HG02885 (cell line): ENCODE measurements at regions not wholly inside any gene's neighbourhood (a gene's known extent, or its start where the extent isn't known, plus 50 kb on each side); places are given as distances from the start of the nearest gene placed in this dataset.

ENCODE experiments used
- ATAC-seq: cut with Tn5 transposase; IDR thresholded peaks from one replicate; pipeline ENCODE4 v1.9.1; 2021; ENCODE audit warnings: mild to moderate bottlenecking; ENCODE audit not compliant: unreplicated experiment, poor library complexity

DNA sequence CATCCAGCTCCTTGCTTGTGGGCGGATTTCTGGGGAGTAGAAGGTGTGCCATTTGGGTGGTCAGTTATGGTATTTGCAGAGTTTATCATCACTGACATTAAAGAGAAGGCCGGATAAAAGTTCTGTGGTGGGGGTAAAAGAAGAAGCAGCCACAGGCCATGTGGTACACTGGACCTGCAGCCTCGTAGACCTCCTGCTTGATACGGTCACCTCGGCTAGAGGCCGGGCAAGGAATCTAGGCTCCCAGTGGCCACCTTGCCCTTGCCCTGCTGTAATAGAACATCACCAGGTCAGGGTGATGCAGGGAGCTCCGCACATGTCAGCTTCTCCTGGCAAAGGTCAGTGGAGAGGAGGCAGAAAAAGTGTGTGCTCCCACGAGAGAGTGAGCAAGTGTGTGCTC is 376.1 kb upstream of the IRX4 start:
- ATAC-seq = no peak

DNA sequence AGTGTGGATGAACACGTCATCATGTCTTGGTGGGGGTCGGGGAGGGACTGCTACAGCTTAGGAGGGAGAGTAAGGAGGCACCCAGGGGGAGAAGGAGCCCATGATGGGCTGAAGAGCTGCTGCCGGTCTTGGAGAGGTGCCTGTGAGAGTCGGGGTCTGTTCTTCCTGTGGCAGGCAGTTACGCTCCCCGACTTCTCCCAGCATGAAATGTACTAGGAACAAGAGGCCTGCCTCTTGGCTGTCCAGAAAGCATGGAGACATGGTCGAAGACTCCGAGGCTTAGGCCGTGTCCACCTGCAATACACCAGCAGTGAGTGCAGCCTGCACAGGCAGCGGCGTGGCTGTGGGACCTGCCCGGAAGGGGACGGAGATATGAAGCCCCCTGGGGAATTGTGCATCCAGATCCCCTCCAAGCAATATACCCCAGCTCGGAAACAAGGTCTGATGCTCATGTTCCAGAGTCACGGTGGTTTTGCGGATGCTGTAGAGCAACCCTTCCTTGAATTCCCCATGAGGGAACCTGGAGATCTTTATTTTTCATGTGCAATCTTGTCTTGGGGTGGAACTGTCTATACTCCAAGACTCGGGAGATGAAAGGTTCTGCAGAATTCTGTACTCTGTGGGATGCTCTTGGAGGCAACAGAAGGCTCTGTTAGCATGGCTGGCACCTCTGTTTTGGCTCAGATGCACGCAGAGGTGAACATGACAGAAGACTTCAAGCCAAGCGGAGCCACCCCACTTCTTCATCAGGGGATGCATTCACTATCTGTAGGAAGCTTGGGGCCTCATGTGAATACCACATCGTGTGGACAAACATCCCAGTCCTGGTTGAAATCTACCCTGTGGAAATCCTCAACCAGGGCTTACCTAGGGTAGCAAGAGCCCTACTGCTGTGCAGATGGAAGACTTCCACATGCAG is 374.9 kb upstream of the IRX4 start:
- no peak for ATAC-seq

DNA sequence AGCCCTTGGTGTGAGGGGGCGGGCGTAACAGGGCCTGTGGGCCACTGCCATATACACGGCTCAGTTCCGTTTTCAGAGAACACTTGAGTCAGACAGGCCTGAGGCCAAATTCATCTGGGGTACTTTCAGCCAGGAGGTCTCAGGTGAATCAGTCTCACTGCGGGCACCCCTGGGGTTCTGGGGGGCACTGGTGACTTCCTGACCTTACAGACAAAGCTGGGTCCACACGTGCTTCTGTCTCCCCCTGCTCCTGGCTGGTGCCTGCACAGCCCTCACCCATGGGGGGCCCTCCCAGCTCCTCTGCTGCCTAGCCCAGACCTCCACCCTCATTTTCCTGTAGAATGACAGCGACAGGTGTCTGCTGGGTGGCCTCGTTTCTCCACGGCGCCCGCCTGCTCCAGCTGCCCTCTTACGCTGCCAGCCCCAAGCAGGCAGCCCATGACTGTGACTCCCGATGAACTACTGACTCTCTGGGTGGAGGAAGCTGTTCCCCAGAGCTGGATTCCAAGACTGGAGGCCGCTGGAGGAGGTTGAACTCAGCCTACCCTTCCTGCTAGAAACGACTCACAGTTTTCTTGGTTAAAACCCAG is 374.1 kb upstream of the IRX4 start:
- no peak for ATAC-seq

DNA sequence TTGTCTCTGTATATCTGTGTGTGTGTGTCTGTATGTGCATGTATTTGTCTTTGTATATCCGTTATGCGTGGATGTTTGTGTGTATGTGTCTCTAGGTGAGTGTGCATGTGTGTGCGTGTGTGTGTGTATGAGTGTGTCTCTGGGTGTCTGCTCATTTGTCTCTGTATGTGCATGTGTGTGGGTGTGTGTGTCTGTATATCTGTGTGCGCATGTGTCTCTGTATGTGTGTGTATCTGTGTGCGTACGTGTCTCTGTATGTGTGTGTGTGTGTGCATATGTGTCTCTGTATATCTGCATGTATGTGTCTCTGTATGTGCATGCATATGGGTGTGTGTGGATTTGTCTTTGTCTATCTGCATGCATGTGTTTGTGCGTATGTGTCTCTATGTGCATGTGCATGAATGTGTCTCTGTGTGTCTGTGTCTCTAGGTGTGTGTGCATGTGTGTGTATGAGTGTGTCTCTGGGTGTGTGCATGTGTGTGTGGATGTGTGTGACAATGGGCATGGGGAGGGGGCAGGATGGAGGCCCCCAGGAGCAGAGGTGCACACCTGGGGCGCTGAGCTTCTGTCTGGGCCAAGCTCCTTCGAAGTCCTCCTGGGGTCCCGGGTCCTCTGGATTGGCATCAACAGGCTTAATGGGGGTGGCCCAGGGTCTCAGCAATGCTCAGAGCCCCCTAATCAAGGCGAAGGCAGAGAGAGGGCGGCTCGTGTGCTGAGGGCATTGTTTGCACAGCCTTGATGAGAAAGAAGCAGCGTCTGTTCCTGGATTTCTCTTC is 373.4 kb upstream of the IRX4 start:
- no peak for ATAC-seq

DNA sequence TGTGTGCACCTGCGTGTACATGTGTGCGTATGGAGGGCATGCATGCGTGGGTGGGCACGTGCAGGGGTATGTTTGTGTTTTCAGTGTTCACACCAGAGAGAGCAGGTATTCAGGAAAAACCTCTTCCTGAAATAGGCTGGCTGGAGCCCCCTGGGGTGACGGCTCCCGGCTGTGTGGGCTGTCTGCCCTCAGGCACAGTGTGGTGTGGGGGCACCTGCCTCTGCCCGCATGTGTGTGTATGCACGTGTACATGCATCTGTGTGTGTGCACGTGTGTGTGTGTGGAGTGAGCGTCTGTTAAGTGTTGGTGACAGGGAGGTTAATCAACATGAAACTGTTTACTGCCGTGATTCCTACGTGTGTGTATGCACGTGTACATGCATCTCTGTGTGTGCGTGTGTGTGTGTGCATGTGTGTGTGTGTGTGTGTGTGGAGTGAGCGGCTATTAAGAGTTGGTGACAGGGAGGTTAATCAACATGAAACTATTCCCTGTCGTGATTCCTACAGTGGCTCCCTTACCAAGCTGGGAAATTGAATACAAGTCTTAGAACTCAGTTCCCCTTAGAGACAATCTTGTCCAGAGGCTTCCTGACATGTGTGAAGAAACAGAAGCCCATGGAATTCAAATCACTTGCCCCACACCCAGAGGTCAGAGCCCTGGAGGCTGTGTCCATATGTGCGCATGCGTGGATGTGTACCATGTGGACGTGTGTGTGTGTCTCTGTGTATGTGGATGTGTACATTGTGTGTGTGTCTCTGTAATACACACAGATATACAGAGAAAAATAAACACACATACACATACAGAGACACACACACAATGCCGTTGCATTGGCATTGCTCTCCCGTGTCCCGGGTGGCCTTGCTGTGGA is 372.4 kb upstream of the IRX4 start:
- ATAC-seq = no peak

DNA sequence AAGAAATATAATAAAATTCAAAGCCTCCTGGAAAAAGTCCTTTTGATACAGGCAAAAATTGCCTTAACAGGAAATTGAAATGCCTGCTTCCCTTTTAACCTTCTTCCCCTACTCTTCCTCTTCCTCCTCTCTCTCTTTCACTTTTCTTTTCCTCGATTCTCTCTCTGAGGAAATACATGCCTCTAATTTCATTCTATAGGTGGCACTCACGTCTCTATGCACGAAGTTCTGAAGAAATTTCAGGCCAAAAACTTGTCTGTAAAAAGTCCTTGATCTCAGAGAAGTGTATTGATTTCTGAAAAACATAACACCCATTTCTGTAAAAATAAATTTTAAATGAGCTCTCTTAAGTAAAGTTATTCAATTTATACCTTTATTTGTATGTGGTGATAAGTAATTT is 371.7 kb upstream of the IRX4 start:
- ATAC-seq = no peak

DNA sequence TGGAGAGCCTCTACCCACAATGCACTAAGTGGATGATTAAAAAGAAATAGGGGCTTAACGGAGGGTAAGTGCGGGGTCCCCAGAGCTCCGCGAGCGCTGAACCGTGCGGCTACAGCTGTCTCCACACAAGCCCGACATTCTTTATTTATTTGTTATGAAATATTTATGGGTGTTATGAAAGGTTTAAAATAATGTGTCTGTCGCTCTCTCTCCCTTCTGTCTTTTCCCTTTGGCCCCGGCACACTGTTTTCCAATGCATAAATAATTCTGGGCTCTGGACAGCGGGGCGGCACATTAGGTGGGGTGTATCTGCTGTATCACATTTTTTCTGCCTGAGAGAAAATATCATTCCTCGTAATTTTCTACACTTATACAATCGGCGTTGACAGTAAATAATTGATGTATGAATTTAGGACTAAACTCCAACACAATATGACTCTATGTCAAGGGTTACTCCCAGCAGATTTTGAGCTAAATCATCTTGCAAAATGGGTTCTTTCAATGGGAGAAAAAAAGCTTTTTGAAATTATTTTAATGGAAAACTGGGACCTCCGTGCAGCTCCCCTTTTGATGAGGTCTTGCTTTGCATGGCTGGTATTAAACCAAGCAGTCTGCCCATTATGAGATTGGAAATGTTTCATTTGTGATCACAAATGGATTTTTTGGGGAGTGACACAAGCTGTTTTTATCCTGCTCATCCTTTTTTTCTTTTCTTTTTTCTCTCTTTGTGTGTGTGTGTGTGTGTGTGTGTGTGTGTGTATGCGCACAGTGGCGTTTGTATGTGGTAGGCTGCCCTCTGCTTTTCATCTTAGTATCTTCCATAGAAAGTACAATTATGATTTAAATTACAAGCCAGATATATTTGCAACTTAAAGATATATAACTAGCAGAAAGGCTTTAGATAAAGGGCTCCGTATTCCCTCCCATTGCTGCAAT is 370.6 kb upstream of the IRX4 start:
- ATAC-seq = no peak

DNA sequence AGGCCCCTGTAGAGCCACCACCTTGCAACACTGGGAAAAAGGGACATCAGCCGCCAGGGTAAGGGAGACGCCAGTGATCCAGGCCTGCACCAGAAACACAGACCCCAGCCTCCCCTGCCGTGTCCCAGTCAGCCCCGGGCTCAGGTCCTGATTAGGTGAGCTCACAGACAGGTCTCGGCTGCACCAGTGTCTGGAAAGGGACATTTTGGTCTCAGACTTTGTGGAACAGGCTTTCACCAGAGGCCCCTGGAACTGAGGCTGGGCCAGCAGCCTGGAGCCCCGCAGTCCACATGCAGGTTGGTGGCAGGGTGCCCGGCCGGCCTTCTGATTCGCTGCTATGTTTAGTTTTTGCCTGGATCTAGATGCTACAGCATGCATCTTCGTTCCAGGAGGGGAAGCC is 369.0 kb upstream of the IRX4 start:
- ATAC-seq = no peak

DNA sequence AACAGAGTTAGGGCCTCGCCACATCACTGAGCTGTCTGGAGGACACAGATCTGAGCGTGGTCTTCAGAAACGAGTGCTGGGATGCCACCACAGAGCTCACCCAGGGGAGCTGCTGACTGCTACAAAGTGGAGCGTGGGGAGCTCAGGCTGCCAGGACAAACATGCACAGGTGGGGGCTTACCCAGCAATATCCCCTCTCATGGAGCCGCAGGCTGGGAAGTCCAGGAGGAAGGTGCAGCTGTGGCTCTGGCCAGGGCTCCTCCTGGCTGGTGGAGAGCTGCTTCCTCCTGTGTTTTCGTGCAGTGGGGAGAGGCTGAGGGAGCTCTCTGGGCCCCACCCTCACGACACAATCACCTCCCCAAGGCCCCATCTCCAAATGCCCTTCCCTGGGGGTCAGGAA is 368.6 kb upstream of the IRX4 start:
- ATAC-seq = no peak

DNA sequence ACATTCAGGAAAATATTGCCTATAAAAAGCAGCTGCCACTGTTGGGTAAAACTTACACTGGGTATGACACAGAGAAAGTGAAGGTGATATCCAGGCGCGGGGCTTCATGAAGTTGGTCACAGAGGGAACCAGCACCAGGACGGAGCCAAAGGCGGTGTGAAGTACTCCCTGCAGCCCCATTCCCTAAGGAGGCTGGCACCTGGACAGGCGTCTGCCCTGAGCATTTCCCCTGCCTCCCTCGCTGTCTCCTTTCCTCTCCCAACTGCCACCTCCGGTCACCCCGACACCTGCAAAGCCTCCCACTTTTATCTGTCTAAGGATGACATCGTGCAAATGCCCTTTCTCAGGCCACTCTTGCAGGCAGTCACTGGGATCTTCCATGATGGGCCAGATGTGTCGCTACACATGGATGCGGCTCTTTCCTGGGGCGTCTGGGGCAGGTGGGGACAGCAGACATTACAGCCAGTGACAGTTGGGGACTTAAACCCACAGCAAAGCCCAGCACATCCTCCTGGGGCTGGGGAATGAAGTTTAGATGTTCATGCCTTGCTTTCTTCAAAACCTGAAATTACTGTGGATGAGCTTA is 367.7 kb upstream of the IRX4 start:
- ATAC-seq = no peak

DNA sequence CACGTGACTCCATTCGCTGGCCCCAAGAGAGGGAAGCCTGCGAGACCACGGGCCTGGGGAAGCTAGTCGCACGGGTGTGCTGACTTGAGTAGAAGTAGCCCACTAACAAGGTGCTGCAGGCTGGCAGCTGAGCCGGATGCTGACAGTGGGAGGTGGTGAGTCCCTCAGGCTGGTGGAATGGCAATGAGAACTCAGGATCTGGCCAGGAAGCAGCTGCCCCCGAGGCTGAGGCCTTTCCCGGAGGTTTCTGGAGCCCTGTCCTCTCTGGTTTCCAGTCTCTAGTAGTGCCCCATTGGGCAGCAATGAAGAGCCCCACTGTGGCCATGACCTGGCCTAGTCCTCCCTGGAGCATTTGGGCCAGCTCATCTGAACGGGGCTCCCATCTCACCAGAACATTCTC is 366.7 kb upstream of the IRX4 start:
- no peak for ATAC-seq

DNA sequence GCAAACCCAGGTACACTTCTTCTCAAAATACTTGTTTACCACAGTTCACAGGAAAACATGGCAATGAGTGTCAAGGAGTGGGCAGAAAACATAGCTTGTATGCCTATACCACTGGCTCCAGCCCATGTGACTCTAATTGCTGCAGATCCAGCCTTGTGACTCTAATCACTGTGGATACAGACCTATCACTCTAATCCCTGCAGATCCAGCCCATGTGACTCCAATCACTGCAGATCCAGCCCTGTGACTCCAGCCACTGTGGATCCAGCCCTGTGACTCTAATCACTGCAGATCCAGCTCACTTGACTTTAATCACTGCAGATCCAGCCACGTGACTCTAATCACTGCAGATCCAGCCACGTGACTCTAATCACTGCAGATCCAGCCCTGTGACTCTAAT is 366.3 kb upstream of the IRX4 start:
- no peak for ATAC-seq

DNA sequence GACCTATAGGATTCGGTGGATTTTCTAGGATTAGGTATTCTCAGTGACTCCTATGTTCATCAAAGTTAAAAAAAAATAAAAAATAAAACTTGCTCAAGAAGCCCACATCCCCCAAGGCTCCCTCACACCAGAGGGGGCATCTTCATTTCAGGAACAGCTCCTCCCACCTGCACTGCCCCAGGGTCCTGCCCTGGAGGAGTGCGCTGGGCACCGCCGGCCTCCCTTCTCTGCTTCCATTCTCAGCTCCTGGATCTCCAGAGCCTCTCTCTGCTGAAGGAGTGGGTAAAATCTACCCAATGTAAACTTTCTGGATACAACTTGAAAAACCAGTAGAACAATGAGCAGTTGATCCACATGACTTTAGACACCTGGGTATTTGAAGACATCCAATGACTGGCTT is 359.8 kb upstream of the IRX4 start:
- no peak for ATAC-seq

DNA sequence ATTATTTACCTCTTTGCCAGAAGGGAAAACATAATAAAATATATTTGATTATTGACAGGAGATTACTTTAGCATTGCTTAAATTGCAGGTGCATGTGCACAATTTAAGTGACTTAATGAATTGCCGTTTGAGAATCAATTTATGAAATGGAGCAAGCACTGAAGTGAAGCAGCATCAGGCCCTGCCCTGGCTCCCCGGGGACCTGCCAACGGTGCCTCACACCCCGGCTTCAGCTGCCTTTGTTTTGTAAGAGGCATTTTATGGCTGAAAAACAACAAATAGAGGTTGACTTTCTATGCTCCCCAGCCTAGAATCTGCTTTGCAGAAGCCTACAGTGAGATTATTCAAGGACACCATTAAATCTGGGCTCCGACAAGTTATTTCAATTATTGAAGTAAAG is 359.1 kb upstream of the IRX4 start:
- no peak for ATAC-seq

DNA sequence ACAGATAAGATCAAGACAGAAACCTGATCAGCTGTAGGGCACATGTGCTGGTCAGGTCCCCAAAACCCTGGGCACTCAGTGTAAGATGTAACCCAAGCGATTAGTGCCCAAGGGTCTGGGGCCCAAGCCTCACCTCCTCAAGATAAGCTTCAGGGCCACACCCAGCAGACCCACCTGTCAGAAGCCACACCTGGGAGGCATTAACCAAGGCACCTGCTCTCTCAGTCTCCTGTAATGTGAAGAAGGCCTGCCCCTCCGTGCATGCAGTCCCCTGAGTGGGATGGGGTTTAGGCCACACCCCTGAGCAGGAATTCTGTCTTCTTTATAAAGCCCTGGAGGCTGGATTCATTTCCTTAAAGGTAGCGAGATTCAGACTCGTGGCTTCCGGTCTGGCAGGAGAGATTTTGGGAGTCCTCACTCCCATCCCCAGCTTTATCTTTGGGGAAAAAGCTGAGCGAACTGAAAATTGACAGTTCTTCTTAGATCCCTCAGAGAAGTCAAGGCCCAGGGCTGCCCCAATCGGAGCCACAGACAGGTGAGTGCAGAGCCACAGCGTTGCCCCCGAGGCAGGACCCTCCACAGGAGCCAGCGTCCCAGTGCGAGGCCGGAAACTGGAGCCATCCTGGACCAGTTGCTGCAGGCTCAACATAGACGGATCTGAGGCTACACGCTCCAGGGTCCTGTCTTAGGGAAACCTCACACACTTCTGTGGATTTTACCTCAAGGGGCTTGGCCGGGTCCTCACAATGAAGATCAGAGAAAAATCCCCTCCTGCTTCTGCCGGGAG is 357.6 kb upstream of the IRX4 start:
- ATAC-seq = no peak

DNA sequence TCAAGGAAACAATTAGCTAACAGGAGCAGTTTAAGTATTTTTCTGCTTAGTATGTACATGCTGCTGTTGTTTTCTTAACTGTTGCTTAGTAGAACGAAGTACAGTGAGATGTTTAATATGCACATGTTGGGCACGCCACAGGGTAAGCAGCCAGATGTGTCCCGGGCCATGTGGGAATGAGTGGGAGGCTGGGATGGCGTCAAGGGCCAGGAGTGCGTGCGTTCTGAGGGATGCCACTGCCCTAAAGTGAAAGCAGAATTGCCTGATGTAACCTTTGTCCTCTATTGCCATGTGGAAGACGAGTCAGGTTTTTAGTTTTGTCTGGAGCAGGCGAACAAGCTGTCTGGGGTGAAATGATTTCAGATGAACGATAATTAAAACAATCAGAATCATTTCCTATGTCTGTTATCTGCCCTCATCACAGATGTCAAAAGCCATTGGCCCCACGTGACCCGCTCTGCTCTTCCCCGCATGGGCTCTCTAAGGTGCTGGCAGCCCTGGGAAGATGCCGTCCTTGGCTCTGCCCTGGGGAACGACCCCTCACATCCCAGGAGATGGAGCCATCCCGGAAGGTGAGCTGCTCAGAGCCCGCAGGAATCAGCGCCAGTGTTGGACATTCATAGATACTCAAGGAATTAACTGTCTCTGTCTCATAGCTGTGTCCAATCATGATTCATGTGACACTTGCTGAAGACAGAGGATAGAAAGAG is 356.6 kb upstream of the IRX4 start:
- ATAC-seq = no peak

DNA sequence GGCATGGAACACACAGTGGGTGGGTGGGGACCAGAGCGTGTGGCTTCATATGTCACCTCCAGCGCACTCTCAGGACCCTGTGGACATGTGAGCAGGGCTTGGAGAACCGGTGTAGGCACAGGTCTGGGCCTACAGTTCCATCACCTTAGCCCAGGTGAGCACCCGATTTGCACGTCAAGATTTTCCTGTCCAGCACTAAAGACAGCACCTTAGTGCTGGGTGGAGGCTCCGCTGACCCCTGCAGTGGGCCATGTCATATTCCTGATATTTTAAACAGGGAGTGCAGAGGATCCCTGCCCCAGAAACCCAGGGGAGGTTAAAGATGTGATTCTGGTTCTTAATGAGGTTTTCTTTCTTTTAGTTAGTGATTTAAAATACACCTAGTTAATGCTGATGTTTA is 356.0 kb upstream of the IRX4 start:
- no peak for ATAC-seq

DNA sequence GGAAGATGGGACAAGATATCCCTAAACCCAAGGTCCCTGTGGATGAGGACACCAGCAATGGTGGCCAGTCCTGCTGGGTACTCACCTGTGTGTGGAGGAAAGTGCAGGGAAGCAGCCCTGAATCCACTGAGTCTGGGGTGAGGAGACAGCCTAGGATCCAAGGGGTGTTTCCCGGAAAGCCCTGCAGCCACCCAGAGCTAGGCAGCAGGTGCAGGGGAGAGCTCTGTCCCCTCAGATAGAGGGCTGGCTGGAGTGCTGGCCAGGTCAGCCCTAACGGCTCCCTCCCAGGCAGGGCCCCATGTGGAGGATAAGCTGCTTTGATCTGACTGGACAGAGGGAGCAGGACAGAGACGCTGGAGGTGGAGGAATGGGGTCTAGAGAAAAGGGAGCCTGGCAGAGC is 344.7 kb upstream of the IRX4 start:
- ATAC-seq = no peak
